ENCODE measurements at regions not wholly inside any gene's neighbourhood (a gene's known extent, or its start where the extent isn't known, plus 50 kb on each side); places are given as distances from the start of the nearest gene placed in this dataset.

DNA sequence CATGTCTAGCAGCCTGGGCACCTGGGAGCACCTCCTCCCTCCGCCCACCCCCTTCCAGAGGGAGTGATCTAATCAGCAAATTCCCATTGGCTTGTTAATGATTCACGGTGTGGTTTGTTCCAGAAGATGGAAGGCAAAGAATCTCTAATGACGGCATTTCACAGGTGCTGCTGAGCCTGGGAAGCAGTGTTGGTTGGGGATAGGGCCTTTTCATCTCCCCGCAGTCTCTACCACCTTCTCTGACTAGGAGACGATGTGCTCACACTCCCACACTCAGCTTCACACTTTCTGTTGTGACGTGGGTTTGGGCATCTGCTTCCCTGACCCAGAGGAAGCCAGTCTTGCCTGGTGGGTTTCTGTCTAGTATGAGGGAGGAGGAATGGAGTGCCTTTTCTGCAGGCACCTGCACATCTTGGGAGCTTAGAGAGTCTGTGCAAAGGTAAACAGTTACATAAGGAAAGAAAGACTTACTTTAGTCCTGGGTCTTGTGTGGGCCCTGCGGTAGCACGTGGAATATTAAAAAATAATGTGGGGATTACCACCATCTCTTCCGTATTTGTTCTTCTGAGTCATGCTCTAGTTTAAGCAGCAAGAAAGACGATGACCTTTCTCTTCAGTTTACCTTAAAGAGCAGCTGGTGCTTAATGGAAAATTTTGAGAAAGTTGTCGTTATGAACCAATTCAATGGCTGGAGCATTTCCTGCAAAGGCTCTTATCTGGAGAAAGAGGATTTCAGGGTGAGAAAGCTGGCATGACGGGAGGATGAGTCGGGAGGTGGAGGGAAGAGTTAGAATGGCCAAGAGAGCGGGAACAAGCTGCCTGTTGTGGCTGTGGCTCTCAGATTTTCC lies 70.6 kb upstream of the ARHGAP5 start:
- DNase-seq, result no peak

DNA sequence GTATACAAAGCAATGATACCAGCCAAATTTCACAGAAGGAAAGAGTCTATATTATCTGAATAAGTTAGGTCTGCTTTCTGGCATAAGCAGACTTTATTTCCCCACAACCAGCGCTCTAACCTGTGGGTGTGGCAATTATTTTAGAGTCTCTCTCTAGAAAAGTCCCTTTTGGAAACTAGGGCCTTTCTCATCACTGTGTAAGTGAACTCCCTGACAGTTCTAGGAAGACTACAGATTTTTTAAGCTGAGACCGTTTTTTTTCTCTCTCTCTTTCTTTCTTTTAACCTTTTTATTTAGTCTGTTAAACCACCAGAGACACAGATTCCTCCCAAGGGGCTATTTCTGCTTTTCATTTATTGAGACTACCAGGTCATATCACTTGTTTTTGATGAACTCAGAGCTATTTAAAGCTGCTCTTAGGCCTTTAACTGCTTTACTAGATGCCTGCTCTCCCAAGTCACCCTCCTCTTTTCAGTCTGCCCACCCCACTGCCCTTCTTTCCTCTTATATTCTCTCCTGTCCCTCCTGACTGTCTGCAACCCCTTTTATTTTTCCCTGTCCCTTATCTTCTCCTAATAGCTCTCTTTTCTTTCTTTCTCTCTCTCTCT lies 69.2 kb upstream of the ARHGAP5 start:
- DNase-seq, result no peak

DNA sequence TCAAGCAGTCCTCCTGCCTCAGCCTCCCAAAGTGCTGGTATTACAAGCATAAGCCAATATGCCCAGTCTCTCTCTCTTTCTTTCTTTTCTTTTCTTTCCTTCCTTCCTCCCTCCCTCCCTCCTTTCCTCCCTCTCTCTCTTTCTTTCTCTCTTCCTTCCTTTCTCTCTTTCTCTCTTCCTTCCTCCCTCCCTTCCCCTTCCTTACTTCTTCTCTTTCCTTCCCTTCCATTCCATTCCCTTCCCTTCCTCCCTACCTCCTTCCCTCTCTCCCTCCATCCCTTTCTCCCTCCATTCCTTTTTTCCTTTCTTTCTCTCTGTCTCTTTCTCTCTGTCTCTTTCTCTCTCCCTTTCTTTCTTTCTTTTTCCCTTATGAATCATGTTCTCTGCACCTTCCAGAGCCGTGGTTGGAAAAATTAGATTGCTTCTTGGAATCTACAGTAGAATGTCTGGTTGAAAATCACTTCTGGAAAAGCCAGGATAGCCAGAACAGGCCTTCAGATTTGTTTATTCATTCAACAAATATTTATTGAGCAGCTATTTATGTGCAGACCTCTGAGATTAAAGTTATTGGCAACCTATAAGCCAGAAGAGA lies 68.4 kb upstream of the ARHGAP5 start:
- DNase-seq, result no peak

DNA sequence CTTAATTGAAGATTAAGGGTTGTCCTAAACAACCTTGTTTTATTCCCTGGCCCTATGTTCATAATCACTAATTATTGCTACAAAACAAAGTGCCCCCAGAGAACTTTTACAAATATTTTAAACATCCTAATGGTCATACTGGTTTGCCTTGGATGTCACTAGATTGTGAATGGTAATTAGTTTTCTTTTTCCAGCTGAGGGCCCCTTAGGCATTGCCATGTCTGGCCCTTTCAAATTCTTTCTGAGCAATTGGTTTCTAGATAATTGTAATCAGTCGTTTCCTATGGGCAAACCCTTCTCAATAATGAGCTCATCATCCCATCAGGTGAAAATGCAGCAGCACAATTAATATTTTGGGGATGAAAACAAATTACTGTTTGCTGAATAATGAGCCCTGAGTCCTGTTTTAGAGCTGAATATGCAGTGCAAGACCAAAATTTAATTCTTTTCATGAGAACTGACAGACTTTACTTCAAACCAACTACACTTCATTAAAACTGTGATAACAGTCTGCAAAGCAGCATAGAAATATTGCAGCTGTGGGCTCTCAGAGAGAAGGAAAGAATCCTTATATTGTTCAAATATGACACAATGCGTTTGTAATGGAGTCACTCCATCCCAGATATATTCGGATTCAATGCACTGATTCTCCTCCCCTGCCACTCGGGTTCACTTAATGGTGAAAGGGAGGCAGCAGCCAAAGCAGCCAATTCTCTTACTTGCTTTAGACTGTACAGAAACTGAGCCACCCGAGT lies 67.7 kb upstream of the ARHGAP5 start:
- no peak for DNase-seq

DNA sequence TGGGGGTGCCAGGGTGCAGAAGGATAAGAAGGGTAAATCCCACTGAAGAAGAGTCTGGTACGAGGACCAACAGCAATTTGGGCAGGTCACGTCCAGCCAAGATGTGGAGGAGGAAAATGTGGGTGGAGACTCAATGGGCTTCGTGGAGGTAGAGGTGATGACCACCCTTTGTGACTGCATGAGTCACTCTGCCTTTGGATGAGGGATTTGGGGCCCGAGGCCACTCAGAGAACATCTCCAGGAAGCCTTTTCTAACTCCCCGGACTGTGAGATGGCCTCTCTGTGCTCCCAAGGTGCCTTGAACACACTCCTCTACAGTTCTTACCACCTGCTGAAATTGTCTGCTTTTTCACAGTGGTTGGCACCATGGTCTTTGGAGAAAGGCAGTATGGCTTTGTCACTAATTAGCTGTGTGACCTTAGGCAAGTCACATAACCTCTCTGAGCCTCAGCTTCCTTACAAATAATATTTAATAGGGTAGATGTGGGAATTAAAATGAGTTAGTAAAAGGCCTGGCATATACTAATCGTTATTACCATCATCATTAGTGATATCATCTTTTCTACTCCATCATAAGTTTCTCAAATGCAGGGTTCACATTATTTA lies 67.0 kb upstream of the ARHGAP5 start:
- no peak for DNase-seq

DNA sequence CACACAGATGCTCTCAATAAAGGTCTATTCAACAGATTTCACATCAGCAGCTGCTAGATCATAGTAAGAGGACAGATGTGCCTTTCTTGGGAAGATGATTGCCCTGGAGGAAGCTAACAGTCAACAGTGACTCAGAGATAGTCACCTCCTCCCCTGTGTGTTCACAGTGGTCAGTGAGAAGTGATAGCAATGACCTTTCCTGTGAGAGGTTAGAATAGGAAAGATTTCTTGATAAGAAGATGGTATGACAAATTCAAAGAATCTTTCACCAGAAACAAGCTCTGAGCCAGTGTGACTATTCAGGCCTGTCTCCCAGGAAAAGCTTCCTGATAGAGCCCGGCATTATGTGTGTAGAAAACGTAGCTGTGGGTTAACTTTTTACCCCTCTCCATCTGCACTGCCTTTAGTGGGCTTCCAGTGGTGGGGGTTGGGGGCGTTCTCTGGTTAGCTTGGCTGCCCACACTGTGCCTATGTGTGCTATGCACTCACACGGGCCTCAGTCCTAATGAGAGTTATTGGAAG lies 66.4 kb upstream of the ARHGAP5 start:
- DNase-seq, result no peak

DNA sequence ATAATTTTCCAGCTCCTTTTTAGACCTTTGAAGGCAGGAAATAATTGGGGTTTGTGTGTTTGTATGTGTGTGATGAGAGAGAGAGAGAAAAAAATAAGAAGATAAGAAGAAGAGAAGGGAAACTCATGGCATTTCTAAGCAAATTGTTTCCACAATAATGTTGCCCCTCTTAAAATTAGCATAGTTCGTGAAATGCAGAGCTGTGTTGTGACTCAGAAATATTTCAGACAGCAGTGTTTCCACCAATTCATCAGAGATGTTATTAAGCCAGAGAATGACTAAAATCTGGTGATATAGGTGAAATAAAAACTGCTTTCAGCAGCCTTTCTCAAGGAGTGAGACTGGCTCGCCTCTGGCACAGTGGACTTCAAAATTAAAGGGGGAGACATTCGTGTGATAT lies 65.9 kb upstream of the ARHGAP5 start:
- DNase-seq, result no peak

DNA sequence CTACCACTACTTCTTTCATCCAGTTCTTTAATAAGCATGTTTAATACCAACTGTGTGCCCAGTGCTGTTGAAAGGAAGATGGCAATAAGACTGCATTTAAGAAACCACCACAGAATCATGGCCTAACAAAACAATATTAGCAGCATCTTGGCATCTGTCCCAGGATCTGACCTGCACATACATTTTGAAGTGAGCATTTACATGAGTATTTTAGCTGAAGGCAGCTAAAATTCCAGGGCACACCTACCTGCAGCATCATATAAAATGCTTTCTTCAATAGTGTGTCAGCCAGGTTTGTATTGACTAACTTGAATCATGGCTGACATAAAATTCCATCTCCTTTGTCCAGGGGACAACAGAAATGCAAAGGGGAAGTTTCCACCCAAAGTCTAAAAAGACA lies 65.0 kb upstream of the ARHGAP5 start:
- DNase-seq, result no peak

DNA sequence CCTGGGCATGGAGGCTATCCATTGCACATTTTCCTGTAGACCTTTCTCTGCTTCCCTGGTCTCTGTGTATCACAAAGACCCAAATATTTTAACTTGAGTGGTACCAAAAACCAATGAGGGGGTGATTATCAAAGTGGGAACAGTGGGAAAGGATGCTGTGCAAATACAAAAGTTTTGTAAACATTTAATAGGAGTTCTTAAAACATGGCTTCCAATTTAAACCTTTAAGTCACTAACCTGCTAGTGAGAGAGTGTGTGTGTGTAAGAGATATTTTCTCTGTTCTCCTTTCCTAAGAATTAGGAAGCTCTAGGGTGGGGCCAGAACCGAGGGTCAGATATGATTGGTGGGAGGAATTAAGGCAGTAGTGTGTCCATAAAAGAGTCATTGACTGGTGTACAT lies 64.5 kb upstream of the ARHGAP5 start:
- DNase-seq, result no peak

DNA sequence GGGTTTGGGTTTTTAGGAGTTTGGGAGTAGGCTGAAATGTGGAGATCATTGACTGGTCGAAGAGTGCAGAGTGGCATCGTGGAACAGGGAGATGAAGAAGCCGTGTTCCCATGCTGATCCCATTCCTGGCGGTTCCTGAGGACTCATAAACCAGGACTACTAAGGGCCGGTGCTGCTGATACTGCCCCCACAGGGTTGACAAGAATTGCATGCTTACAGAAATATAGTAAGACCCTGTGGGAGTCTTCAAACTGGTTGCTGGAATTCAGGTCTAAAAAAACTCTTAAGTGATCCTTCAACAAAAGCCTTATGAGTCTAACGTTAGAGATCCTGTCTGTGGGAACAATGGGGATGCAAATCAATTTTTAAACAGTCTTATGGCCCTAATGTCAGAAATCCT lies 64.0 kb upstream of the ARHGAP5 start:
- DNase-seq, result peak; percentile 6

DNA sequence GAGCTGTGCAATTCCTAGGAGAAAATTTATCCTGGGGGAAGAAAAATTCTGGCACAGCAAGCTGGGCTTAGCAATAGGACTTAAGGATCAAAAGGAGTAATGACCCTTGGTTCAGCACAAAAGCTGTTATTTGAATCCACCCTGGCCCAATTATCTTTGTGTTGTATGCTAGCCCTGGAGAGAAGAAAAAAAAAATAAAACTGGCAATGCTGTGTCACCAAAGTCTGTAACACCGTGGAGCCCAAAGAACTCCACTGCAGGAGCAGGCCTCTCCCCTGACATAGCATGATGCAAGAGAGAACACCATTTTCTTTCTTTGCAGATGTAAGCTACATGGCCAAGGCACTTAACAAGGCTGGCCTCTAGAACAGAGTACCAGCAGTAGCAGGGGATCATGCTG lies 63.0 kb upstream of the ARHGAP5 start:
- DNase-seq, result no peak

DNA sequence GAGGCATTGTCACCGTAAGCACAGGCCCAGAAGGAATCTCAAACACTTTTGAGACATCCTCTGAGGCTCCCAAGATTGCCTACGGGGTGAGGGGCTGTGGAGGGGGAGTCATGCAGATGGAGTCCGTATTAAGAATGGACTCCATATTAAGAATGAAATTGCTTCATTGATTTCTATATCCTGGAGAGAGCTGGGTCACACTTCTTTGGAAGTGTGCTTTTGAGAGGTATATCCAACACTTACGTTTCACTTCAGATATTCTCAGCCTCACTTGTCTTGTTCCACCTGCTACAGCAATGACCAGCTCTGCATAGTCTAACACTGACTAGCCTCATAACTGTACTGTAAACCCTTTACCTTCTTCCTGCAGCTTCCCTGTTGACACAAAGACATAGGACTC lies 62.6 kb upstream of the ARHGAP5 start:
- DNase-seq, result no peak

DNA sequence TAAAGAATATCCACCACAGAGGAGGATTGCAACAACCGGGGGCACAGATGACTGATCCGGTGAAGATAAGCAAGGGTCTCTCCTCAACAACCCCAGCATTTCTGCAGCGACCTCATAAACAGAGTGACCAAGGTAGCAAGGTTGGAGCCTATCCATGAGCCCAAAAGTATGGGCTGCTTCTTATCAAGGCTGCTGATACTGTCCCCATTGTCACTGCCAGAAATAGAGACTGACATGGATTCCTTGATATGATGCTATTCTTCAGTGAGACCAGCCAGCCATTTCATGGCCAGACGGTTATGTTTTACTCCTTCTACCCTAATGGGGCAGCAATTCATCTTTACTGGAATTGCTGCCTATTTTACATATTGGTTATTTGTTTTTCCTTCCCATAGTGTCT lies 61.9 kb upstream of the ARHGAP5 start:
- no peak for DNase-seq

DNA sequence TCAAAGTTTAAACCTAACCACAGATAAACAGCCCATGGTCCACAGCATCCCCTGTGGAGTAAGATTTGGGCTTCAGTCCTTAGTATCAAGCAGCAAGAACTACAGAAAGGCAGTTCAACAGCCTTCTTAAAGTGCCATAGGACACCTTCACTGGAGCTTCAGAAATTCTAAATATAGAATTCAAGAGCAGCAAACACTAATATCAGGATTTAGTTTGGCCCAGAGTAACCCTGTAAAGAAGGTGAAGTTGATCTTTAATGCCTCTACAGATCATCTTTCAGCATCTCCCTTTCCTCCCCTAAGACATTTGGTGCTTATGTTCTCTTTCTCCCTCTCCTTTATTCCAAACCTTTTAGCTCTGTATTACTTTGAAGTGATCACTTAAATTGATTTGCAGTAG lies 59.5 kb upstream of the ARHGAP5 start:
- DNase-seq, result no peak

DNA sequence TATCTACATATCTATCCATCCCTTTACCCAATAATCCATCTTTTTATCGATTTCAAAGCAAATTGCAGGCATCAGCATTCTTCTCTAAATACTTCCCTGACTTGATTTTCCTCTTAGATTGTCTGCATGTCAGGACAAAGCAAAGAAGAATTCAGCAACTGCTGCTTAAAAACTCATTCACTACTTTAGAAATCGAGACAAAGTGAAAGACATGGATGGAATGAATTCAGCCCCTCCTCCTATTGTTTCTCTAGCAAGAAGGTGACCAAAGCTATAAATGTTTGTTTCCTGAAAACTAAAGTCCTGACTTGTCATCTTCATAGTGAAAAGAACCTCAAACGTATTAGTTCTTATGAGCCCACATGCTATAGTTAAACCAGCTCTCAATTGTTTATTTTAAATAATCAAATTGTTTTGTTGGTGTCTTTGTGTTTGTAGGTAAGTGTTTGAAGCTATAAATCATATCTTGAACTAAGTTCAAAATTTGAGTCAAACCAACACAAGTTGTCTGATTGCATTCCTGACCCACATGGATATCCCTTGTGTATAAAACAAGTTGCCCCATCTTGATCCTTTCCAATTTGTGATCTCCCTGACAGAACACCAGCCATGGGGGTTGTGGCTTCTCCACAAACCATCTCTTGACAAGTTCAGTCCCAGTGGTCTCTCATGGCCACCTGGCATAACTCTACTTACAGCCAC lies 58.6 kb upstream of the ARHGAP5 start:
- DNase-seq, result no peak

DNA sequence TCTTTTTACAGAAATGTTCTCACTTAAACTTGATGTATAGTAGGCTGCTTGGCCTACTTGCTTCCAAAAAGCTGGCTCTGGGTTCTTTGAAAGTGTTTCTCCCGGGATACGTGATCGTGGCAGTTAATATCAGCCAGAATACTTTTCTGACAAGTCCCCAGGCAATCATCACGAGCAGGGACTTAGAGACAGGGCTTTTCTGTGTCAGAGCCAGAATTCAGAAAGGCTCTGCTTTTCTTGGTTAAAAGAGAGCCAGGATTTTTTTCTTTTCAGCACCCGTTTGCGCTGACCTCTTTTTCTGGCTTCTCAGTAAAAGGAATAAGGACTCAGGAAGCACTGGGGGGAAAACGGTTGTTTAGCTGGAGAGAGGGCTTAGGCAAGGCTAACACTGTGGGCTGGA lies 57.8 kb upstream of the ARHGAP5 start:
- no peak for DNase-seq

DNA sequence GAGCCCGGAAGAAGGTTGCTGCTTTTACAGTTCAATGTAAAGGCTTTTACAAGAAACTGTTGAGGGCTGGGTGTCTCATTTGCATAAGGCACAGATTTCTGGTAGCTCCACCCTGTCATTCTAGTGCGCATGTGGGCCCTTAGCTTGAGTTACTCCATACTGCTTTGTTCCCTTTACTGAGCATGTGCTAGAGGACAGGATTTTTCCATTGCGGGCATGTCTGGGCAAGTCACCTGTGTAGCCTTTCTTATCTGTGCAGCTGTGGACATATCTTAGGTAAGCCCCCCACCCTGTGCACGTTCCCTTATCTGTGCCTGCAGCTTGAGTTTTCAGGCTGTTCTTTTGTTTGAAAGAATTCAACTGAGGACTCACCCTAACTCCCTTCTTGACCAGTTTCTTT lies 56.2 kb upstream of the ARHGAP5 start:
- DNase-seq, result peak; percentile 14

DNA sequence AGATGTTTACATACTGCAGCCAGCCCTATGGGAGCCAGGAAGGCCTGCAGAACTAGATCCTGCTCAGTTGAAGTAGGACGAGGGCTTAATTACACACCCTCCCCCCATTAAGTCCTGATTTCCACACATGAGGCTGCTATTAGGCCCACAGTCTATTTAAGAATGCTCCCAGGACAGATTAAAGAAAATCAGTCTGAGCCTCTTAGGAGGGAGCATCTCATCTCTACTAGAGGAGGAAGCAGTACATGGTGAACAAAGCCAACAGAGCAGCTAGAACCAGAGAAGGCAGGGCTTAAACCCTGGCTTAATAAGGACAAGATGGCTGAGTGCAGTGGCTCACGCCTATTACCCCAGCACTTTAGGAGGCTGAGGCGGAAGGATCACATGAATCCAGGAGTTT lies 55.8 kb upstream of the ARHGAP5 start:
- DNase-seq, result no peak

DNA sequence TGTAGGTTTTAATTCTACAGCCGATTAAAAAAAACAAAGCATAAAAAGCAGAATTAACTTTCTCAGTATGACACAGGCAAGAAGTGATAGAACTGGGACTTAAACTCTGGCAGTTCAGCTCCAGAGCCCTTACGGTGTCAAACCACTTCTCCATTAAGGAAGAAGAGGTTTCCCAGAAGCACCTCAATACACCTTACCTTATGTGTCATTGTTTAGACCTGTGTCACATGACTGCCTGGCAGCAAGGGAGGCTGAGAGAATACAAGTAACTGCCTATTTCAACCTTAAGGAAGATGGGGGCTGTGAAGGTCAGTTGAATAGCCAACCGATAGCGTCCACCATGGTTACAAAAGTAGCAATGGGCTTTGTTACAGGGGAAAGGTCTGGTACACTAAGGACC lies 54.6 kb upstream of the ARHGAP5 start:
- DNase-seq, result no peak

DNA sequence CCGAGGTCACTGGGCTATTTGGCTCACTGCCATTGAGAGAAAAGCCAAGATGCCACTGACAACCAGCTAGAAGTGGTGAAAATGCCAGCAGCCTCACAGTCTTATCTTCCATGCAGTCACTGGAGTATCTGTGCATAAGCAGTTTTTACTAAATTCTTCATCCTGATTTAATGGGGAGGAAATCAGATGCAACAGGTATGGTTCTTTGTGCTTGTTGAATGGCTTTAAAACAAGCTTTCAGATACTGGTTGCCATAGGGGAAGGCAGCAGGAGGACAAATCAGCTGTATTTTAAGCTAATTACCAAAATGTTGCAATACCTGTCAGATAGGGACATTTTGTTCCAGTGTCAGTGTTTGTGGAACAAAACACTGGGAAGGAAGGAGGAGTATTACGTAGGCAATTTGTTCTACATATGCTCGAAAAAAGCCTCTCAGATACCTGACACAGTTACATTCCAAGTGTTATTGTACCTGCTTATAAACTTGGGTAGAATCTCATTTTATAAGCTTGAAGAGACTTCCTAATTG lies 54.1 kb upstream of the ARHGAP5 start:
- DNase-seq, result no peak

DNA sequence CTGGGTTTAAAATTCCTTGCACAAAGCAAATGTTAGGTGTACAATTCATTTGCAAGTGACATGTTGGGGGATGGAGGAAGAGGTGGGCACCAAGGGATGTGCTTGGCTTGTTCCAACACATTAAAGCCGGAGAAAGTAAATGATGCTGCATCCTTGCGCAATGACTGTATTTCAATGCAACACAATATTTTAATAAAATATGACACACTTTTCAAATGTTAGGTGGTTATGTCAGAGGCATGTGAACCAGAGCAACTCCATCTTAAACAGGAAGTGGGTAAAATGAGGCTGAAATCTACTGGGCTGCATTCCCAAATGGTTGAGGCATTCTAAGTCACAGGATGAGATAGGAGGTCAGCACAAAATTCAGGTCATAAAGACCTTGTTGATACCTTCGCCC lies 53.6 kb upstream of the ARHGAP5 start:
- no peak for DNase-seq
